GM20000 (cell line): ENCODE measurements at regions not wholly inside any gene's neighbourhood (a gene's known extent, or its start where the extent isn't known, plus 50 kb on each side); places are given as distances from the start of the nearest gene placed in this dataset.

Experiments used
- DNase-seq: peaks from one replicate; pipeline ENCODE4 v3.0.0; 2012; ENCODE audit warnings: low spot score
- CTCF ChIP-seq: IDR thresholded peaks from 2 replicates; pipeline ENCODE4 v1.5.1; 2012; ENCODE audit warnings: mild to moderate bottlenecking, control low read depth; ENCODE audit errors: extremely low read depth, missing control alignments

- TF ChIP-seq CTCF, result no peak
- no peak for DNase-seq
Measured at GRCh38 chr4:170775851-170776250, 686.1 kb upstream of the AADAT start.

- DNase-seq, result no peak
- TF ChIP-seq CTCF, result no peak
Measured at GRCh38 chr4:170773709-170774273, 684.0 kb upstream of the AADAT start.

DNA sequence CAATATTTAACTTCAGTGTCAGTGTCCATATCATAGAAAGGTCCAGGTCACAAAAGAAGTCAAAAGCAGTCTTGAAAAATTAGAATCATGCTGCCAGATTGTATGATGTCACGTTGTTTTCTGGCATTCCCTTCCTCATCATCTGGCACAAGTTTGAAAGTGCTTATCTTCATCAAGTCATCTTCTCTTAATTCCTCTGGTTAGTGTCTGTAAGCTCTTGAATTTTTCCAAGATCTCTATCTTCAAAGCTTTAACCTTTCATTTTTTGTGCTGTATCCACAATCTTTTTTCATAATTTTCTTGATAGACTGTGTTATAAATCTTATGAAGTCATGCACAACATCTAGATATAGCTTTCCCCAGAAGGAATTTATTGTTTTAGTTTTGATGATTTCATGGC lies 682.7 kb upstream of the AADAT start:
- TF ChIP-seq CTCF, result no peak
- no peak for DNase-seq

GRCh38 chr4:170770664-170771063 lies 680.9 kb upstream of the AADAT start:
- no peak for DNase-seq
- TF ChIP-seq CTCF, result no peak

- TF ChIP-seq CTCF, result no peak
Measured at GRCh38 chr4:170769862-170770261, 680.1 kb upstream of the AADAT start.

GRCh38 chr4:170758988-170759387 lies 669.2 kb upstream of the AADAT start:
- TF ChIP-seq CTCF, result no peak
- DNase-seq, result no peak

More at GRCh38 chr4:170769862-170770261, 680.1 kb upstream of the AADAT start:
- no peak for DNase-seq

- DNase-seq, result no peak
- TF ChIP-seq CTCF, result no peak
Measured at GRCh38 chr4:170750519-170750918, 660.8 kb upstream of the AADAT start.
